Gastroesophageal sphincter (tissue), 3 donors: ENCODE measurements at regions not wholly inside any gene's neighbourhood (a gene's known extent, or its start where the extent isn't known, plus 50 kb on each side); places are given as distances from the start of the nearest gene placed in this dataset.

Experiments used
- CTCF ChIP-seq, 4 experiments: fragments of 200-600 bp in 2 of 4; fragments of 450-650 bp in 2 of 4; sonication (generic) in 1 of 4; IDR thresholded peaks; one replicate each; pipeline ENCODE4 v1.5.1; 2017 to 2019; ENCODE audit warnings: antibody characterized with exemption in 4 of 4, mild to moderate bottlenecking in 2 of 4, moderate library complexity in 2 of 4
- EP300 ChIP-seq: sonication (generic); formaldehyde crosslinking; IDR thresholded peaks from one replicate; pipeline ENCODE4 v1.6.1; 2017; ENCODE audit warnings: antibody characterized with exemption, mild to moderate bottlenecking
- POLR2A ChIP-seq, 2 donors: fragments of 450-650 bp; IDR thresholded peaks; one replicate each; pipeline ENCODE4 v1.6.1; 2017; ENCODE audit warnings: antibody characterized with exemption in 2 of 2, mild to moderate bottlenecking in 2 of 2, moderate library complexity in 1 of 2
- POLR2AphosphoS5 ChIP-seq: sonication (generic); formaldehyde crosslinking; IDR thresholded peaks from one replicate; pipeline ENCODE4 v1.6.1; 2017; ENCODE audit warnings: antibody characterized with exemption

- TF ChIP-seq CTCF (IDR thresholded peaks at IDR 0.05) (no peak), POLR2A (IDR thresholded peaks at IDR 0.05) (no peak), EP300 (no peak), POLR2AphosphoS5 (no peak)
These were observed 198.1 kb upstream of the KLF14 start for GRCh38 chr7:130932088-130932487.
